Fibroblast of lung (primary cell): ENCODE measurements at regions not wholly inside any gene's neighbourhood (a gene's known extent, or its start where the extent isn't known, plus 50 kb on each side); places are given as distances from the start of the nearest gene placed in this dataset.

Experiments used
- CTCF ChIP-seq, 2 donors: IDR thresholded peaks in 1 of 2; conservative IDR thresholded peaks in 1 of 2; 1 replicate in 1 of 2; 2 replicates in 1 of 2; pipeline ENCODE4 v1.5.1; 2011 to 2012; ENCODE audit warnings: low read length in 2 of 2, control low read depth in 1 of 2, inconsistent platforms in 1 of 2, low read depth in 1 of 2, mild to moderate bottlenecking in 1 of 2
- EZH2 ChIP-seq: IDR thresholded peaks from 2 replicates; pipeline ENCODE4 v1.5.1; 2012; ENCODE audit warnings: low read length, control low read depth, mild to moderate bottlenecking; ENCODE audit errors: missing control alignments

GRCh38 chr17:62907961-62908360 is 58.1 kb upstream of the TANC2 start:
- TF ChIP-seq CTCF (conservative IDR thresholded peaks at IDR 0.05 in 1 of 2, IDR thresholded peaks at IDR 0.05 in 1 of 2; ENCODE audit: low read depth in 1 of 2, low read length in 2 of 2), result no peak
- no peak for TF ChIP-seq EZH2
